ENCODE measurements at regions not wholly inside any gene's neighbourhood (a gene's known extent, or its start where the extent isn't known, plus 50 kb on each side); places are given as distances from the start of the nearest gene placed in this dataset.

DNA sequence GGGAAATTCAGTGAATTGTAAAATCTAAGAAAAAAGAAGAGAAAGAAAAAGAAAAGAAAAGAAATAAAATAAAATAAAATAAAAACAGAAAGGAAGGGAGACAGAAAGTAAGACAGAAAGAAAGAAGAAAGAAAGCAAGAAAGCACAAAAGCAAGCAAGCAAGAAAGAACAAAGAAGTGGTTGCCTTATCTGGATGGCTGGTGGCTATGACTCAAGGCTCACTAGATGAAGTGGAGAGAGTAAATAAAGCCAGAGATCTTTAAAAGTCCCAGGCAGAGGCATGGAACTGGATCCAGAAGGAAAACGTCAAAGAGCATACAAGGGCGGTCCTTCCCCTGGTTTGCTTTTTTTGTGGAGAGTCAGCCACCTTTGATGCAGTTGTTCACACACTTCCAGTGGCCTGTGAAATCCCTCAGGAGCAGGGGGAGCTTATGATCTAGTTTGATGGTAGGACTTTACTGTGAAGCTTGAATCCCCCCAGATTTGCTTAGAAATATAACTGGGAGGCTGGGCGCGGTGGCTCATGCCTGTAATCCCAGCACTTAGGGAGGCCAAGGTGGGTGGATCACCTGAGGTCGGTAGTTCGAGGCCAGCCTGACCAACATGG is 176.7 kb upstream of the HMHB1 start:
- no peak overlapping the region; the same call in 1 of the 2 replicates for H3K4me2 ChIP-seq (ENCODE audit: low read depth, low read length)
- ATAC-seq (peak; percentile 65), DNase-seq (ENCODE audit: low spot score) (peak; percentile 75), FAIRE-seq (peak; percentile 85)
- H3K4me1 ChIP-seq (ENCODE audit: insufficient read depth, low read length): peaks cover 52% of the 10 kb centered on the region
- in situ Hi-C loops (cut with HindIII; ENCODE audit: extremely low pct_ligation_motif_present, low pct_unique_long_range_greater_than_20kb): no loop called here
- CTCF ChIA-PET (ENCODE audit: low intra/inter-chr PET ratio, low total read pairs): no interaction called here
- no peak overlapping the region for H3K4me3 ChIP-seq (replicated peaks in 1 of 3; ENCODE audit: insufficient read depth in 1 of 3, low read depth in 2 of 3, low read length in 3 of 3)
- H3K9me3 ChIP-seq (ENCODE audit: low read length): no peaks in the 10 kb centered on the region
- BruUV-seq (replicated peaks): no TSS peak
- POLR2A ChIA-PET: interaction anchor here (1.4 to 2.4 kb wide), 2 partner anchors 47 to 66 kb away, joined by 3 to 9 read pairs; no protein-coding TSS in a partner anchor
- H3K9ac ChIP-seq (ENCODE audit: insufficient read depth, low read depth, low read length): no peak overlapping the region
- no peaks in the 10 kb centered on the region for H3K36me3 ChIP-seq (replicated peaks in 1 of 2; ENCODE audit: control insufficient read depth in 1 of 2, insufficient read depth in 2 of 2, low read length in 2 of 2)
- WGBS (ENCODE audit: low lambda C conversion rate): 74% methylated on average over 6 of the region's 6 CpGs
- H3K79me2 ChIP-seq (ENCODE audit: insufficient read depth, low read length): no peaks in the 10 kb centered on the region
- intact Hi-C loops (cut with micrococcal nuclease; ENCODE audit: unreplicated experiment): no loop called here
- no peak overlapping the region for H2AFZ ChIP-seq (ENCODE audit: low read length)
- H3K27me3 ChIP-seq (ENCODE audit: control insufficient read depth in 1 of 2, insufficient read depth in 2 of 2, low read length in 2 of 2): no peaks in the 10 kb centered on the region
- no peaks in the 10 kb centered on the region for H4K20me1 ChIP-seq (ENCODE audit: insufficient read depth, low read length)
- peak overlapping the region; percentile 9 for H3K27ac ChIP-seq (ENCODE audit: extremely low read length, insufficient read depth, low read length)
- TF ChIP-seq EP300 (IDR thresholded peaks at IDR 0.05; ENCODE audit: low read depth in 2 of 2, low read length in 2 of 2): peak in 1 of 2 experiments; percentile 60; a peak in 1 of 4 replicates
- TF ChIP-seq EP300 (CRISPR knock-in tag; IDR thresholded peaks at IDR 0.05; ENCODE audit: borderline replicate concordance): no peak
- TF ChIP-seq ELF3 (CRISPR knock-in tag; IDR thresholded peaks at IDR 0.05): 0 out of 2 replicates have a peak, but pooled peaks have one; percentile 20
- TF ChIP-seq HMG20A (CRISPR knock-in tag; IDR thresholded peaks at IDR 0.05; ENCODE audit: borderline replicate concordance): peak; percentile 35; the same call in 1 of the 2 replicates
- peak; percentile 64 for TF ChIP-seq FOXA3 (CRISPR knock-in tag; IDR thresholded peaks at IDR 0.05)
- TF ChIP-seq ZNF605 (CRISPR knock-in tag; IDR thresholded peaks at IDR 0.05): peak; percentile 43; the same call in 1 of the 2 replicates
- TF ChIP-seq SOX13 (IDR thresholded peaks at IDR 0.05): no peak
- TF ChIP-seq SOX13 (CRISPR knock-in tag; conservative IDR thresholded peaks at IDR 0.05 in 1 of 2, IDR thresholded peaks at IDR 0.05 in 1 of 2): peak in 1 of 2 experiments; percentile 60; a peak in 2 of 4 replicates
- TF ChIP-seq NCOA1 (CRISPR knock-in tag; IDR thresholded peaks at IDR 0.05): no peak
- TF ChIP-seq FOXA1 (IDR thresholded peaks at IDR 0.05): no peak
- TF ChIP-seq FOXA1 (CRISPR knock-in tag; IDR thresholded peaks at IDR 0.05): peak; percentile 53; the same call in 1 of the 2 replicates
- no peak for TF ChIP-seq SOX6 (IDR thresholded peaks at IDR 0.05)
- TF ChIP-seq SOX6 (CRISPR knock-in tag; IDR thresholded peaks at IDR 0.05): peak; percentile 37; the same call in 1 of the 2 replicates
- TF ChIP-seq, protein P1, sequence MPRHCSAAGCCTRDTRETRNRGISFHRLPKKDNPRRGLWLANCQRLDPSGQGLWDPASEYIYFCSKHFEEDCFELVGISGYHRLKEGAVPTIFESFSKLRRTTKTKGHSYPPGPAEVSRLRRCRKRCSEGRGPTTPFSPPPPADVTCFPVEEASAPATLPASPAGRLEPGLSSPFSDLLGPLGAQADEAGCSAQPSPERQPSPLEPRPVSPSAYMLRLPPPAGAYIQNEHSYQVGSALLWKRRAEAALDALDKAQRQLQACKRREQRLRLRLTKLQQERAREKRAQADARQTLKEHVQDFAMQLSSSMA (CRISPR knock-in tag; IDR thresholded peaks at IDR 0.05): no peak
- no peak for TF ChIP-seq ZMYM2 (CRISPR knock-in tag; IDR thresholded peaks at IDR 0.05)
- no peak for TF ChIP-seq ZNF7 (CRISPR knock-in tag; IDR thresholded peaks at IDR 0.05)
- TF ChIP-seq TCF7 (IDR thresholded peaks at IDR 0.05; ENCODE audit: low read depth): peak; percentile 30; the same call in 1 of the 2 replicates
- TF ChIP-seq SOX5 (CRISPR knock-in tag; IDR thresholded peaks at IDR 0.05; ENCODE audit: borderline replicate concordance): peak; percentile 17; the same call in 1 of the 2 replicates
- peak; percentile 87; the same call in 1 of the 2 replicates for TF ChIP-seq ZNF644 (CRISPR knock-in tag; IDR thresholded peaks at IDR 0.05; ENCODE audit: low read depth)
- TF ChIP-seq GATAD2A (CRISPR knock-in tag; IDR thresholded peaks at IDR 0.05): peak; percentile 49
- TF ChIP-seq, protein P2, sequence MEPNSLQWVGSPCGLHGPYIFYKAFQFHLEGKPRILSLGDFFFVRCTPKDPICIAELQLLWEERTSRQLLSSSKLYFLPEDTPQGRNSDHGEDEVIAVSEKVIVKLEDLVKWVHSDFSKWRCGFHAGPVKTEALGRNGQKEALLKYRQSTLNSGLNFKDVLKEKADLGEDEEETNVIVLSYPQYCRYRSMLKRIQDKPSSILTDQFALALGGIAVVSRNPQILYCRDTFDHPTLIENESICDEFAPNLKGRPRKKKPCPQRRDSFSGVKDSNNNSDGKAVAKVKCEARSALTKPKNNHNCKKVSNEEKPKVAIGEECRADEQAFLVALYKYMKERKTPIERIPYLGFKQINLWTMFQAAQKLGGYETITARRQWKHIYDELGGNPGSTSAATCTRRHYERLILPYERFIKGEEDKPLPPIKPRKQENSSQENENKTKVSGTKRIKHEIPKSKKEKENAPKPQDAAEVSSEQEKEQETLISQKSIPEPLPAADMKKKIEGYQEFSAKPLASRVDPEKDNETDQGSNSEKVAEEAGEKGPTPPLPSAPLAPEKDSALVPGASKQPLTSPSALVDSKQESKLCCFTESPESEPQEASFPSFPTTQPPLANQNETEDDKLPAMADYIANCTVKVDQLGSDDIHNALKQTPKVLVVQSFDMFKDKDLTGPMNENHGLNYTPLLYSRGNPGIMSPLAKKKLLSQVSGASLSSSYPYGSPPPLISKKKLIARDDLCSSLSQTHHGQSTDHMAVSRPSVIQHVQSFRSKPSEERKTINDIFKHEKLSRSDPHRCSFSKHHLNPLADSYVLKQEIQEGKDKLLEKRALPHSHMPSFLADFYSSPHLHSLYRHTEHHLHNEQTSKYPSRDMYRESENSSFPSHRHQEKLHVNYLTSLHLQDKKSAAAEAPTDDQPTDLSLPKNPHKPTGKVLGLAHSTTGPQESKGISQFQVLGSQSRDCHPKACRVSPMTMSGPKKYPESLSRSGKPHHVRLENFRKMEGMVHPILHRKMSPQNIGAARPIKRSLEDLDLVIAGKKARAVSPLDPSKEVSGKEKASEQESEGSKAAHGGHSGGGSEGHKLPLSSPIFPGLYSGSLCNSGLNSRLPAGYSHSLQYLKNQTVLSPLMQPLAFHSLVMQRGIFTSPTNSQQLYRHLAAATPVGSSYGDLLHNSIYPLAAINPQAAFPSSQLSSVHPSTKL (CRISPR knock-in tag; IDR thresholded peaks at IDR 0.05): peak; percentile 29; the same call in 1 of the 2 replicates
- peak; percentile 70 for TF ChIP-seq FOSL2 (CRISPR knock-in tag; IDR thresholded peaks at IDR 0.05)
- TF ChIP-seq ERF (CRISPR knock-in tag; IDR thresholded peaks at IDR 0.05): no peak

All from HepG2 (cell line).